ENCODE measurements at regions not wholly inside any gene's neighbourhood (a gene's known extent, or its start where the extent isn't known, plus 50 kb on each side); places are given as distances from the start of the nearest gene placed in this dataset.

DNA sequence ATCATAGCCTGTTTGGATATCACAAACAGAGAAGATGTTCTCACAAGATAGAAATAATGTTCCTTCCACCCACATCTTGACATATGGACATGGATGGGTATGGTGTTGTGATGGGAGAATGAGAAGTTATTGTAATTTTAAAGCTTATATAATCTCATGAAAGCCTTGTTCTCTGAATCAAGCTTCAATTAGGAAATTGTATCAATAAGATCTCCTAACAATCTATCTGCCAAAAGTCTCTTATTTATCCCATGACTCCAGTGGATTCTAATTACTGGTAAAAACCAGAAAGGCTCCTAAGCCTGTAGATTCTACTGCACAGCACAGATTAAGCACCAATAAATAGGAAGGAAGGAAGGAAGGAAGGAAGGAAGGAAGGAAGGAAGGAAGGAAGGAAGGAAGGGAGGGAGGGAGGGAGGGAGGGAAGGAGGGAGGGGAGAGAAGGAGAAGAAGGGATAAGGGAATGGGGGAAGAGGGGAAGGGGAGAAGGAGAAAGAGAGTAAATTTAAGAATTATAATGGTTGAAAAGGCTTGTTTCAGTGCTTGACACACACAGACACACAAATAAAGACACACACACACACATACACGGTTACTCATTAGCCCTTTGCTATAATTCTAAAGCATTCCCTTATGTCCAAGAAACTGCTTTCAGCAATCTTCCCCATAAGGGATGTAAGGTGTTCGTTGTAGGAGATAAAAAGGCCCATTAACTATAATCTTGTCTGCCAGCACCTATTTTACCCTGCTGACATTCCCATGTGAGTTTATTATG, 258.0 kb upstream of the API5 start:
- no peak for FAIRE-seq
- no peak overlapping the region for H3K4me3 ChIP-seq (replicated peaks in 1 of 3; ENCODE audit: insufficient read depth in 1 of 3, low read depth in 1 of 3, low read length in 3 of 3)
- intact Hi-C loops (cut with micrococcal nuclease), result no loop called here
- H3K4me1 ChIP-seq (ENCODE audit: control insufficient read depth, extremely low read depth, insufficient read depth, low read length), result no peaks in the 10 kb centered on the region
- ChIA-PET POLR2A (no interaction called here), CTCF (no interaction called here)
- no peaks in the 10 kb centered on the region for H4K20me1 ChIP-seq (replicated peaks; ENCODE audit: control insufficient read depth, extremely low read depth, insufficient read depth, low read length)
- H3K27ac ChIP-seq (ENCODE audit: insufficient read depth, low read depth, low read length), result no peak overlapping the region
- peaks cover 4% of the 10 kb centered on the region for H3K9me3 ChIP-seq (replicated peaks; ENCODE audit: control insufficient read depth, insufficient read depth, low read length)
- no peaks in the 10 kb centered on the region for H3K9me1 ChIP-seq (replicated peaks; ENCODE audit: control insufficient read depth, extremely low read depth, insufficient read depth, low read length)
- TF ChIP-seq EZH2 (IDR thresholded peaks at IDR 0.05; ENCODE audit: borderline replicate concordance, low read depth, low read length, severe bottlenecking) (no peak), POLR2A (IDR thresholded peaks at IDR 0.05; ENCODE audit: low read depth, low read length) (no peak), JUN (IDR thresholded peaks at IDR 0.05; ENCODE audit: borderline replicate concordance, insufficient read depth, insufficient read length, low read depth) (no peak), GATA2 (IDR thresholded peaks at IDR 0.05; ENCODE audit: insufficient read depth, insufficient read length, low read depth, low read length) (no peak), FOS (IDR thresholded peaks at IDR 0.05; ENCODE audit: borderline replicate concordance, insufficient read depth, low read length) (no peak), POLR2AphosphoS5 (IDR thresholded peaks at IDR 0.05; ENCODE audit: insufficient read depth, low read depth, low read length) (no peak), MYC (IDR thresholded peaks at IDR 0.05; ENCODE audit: low read depth, low read length) (no peak)
- TF ChIP-seq, protein P1, sequence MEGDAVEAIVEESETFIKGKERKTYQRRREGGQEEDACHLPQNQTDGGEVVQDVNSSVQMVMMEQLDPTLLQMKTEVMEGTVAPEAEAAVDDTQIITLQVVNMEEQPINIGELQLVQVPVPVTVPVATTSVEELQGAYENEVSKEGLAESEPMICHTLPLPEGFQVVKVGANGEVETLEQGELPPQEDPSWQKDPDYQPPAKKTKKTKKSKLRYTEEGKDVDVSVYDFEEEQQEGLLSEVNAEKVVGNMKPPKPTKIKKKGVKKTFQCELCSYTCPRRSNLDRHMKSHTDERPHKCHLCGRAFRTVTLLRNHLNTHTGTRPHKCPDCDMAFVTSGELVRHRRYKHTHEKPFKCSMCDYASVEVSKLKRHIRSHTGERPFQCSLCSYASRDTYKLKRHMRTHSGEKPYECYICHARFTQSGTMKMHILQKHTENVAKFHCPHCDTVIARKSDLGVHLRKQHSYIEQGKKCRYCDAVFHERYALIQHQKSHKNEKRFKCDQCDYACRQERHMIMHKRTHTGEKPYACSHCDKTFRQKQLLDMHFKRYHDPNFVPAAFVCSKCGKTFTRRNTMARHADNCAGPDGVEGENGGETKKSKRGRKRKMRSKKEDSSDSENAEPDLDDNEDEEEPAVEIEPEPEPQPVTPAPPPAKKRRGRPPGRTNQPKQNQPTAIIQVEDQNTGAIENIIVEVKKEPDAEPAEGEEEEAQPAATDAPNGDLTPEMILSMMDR (IDR thresholded peaks at IDR 0.05; ENCODE audit: extremely low read depth in 1 of 2, insufficient read depth in 1 of 2, low read depth in 1 of 2, low read length in 2 of 2), result no peak
- TF ChIP-seq, protein P2, sequence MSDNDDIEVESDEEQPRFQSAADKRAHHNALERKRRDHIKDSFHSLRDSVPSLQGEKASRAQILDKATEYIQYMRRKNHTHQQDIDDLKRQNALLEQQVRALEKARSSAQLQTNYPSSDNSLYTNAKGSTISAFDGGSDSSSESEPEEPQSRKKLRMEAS (IDR thresholded peaks at IDR 0.05; ENCODE audit: insufficient read depth, insufficient read length), result no peak
- no peaks in the 10 kb centered on the region for H3K36me3 ChIP-seq (ENCODE audit: control insufficient read depth in 2 of 2, extremely low read depth in 1 of 2, insufficient read depth in 2 of 2, low read length in 2 of 2)
- H3K4me2 ChIP-seq (ENCODE audit: insufficient read depth, low read length), result no peak overlapping the region
- no peak overlapping the region for H3K9ac ChIP-seq (replicated peaks; ENCODE audit: extremely low read depth, insufficient read depth, low read length)
- dilution Hi-C loops (cut with MboI; ENCODE audit: extremely low pct_ligation_motif_present, low sequenced_read_pairs), result no loop called here
- BruUV-seq (replicated peaks), result no TSS peak
- DNase-seq (ENCODE audit: low read depth, low spot score), result no peak
- H3K27me3 ChIP-seq (ENCODE audit: control insufficient read depth in 2 of 2, insufficient read depth in 2 of 2, low read length in 2 of 2), result no peaks in the 10 kb centered on the region
- no peak overlapping the region for H2AFZ ChIP-seq (ENCODE audit: low read depth, low read length)
- no peaks in the 10 kb centered on the region for H3K79me2 ChIP-seq (ENCODE audit: control insufficient read depth, insufficient read depth, low read length)

All from endothelial cell of umbilical vein (primary cell).